22Rv1 (cell line): ENCODE measurements at regions not wholly inside any gene's neighbourhood (a gene's known extent, or its start where the extent isn't known, plus 50 kb on each side); places are given as distances from the start of the nearest gene placed in this dataset.

ENCODE experiments used
- ZFX ChIP-seq: fragments of 450-650 bp; IDR thresholded peaks from 2 replicates; pipeline ENCODE4 v1.6.1; 2017; ENCODE audit warnings: antibody characterized with exemption, borderline replicate concordance
- TF ChIP-seq, protein P1 (sequence below): fragments of 450-650 bp; IDR thresholded peaks from 2 replicates; pipeline ENCODE4 v1.5.1; 2017; ENCODE audit warnings: mild to moderate bottlenecking

DNA sequence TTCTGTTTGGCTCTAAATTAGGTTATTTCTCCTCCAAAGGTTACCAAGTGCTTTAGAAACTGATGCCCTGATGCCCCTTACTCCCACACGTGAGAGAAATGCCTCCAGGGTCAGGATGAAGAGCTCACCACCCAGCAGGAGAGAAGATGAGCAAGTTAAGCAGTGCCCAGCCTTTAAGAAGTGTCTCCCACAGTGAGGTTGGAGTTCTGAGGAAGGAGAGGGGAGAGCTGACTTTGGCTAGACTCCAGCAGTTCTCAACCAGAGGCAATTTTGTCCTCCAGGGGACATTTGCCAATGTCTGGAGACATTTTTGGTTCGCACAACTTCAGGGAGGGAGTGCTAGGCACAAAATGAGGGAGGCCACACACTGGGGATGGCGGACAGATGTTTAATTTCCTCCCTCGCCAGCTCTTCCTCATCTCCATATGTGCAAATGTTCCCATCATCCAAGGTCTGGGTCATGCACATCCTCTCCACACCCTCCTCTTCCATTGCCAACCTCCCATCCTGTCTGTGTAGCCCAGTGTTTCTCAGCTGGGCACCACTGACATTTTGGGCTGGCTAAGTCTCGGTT, 50.6 kb upstream of the SLC7A14 start:
- TF ChIP-seq, protein P1, sequence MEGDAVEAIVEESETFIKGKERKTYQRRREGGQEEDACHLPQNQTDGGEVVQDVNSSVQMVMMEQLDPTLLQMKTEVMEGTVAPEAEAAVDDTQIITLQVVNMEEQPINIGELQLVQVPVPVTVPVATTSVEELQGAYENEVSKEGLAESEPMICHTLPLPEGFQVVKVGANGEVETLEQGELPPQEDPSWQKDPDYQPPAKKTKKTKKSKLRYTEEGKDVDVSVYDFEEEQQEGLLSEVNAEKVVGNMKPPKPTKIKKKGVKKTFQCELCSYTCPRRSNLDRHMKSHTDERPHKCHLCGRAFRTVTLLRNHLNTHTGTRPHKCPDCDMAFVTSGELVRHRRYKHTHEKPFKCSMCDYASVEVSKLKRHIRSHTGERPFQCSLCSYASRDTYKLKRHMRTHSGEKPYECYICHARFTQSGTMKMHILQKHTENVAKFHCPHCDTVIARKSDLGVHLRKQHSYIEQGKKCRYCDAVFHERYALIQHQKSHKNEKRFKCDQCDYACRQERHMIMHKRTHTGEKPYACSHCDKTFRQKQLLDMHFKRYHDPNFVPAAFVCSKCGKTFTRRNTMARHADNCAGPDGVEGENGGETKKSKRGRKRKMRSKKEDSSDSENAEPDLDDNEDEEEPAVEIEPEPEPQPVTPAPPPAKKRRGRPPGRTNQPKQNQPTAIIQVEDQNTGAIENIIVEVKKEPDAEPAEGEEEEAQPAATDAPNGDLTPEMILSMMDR: no peak
- TF ChIP-seq ZFX: no peak
